ENCODE measurements at regions not wholly inside any gene's neighbourhood (a gene's known extent, or its start where the extent isn't known, plus 50 kb on each side); places are given as distances from the start of the nearest gene placed in this dataset.

DNA sequence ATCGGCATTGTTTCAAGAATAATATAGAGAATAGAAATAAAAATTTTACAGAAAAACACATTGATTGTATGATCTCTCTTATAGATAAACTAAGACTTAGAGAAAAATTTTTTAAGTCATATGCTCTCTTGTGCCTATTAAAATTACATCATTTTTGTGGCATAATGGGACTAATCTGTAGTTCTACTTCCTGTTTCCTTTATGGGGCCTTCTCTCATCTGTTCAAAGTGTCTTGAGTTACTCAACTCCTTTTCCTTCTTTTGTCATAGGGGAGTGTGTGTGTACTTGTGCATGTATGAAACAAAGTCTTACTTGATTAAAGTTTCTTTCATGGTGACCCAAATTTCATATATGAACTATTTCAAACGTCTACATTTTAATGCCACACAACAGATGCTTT lies 1448.9 kb upstream of the TENM3 start:
- FAIRE-seq (no peak), DNase-seq (no peak)
- Histone ChIP-seq H3K27ac (ENCODE audit: low read depth in 2 of 2, low read length in 2 of 2) (no peak overlapping the region), H3K4me3 (ENCODE audit: low read length in 3 of 3) (no peak overlapping the region), H3K9ac (ENCODE audit: low read length in 3 of 3) (no peak overlapping the region), H3K27me3 (ENCODE audit: control insufficient read depth, insufficient read depth, low read length) (no peaks in the 10 kb centered on the region), H3K36me3 (ENCODE audit: control insufficient read depth in 2 of 3, insufficient read depth in 3 of 3, low read length in 3 of 3) (no peaks in the 10 kb centered on the region), H3K4me1 (ENCODE audit: control insufficient read depth in 2 of 3, insufficient read depth in 2 of 3, low read depth in 1 of 3, low read length in 3 of 3) (no peaks in the 10 kb centered on the region), H3K9me3 (ENCODE audit: control insufficient read depth in 2 of 3, insufficient read depth in 1 of 3, low read length in 3 of 3) (no peaks in the 10 kb centered on the region)
- intact Hi-C loops (cut with DNase I) = no loop called here
- TF ChIP-seq, protein P1, sequence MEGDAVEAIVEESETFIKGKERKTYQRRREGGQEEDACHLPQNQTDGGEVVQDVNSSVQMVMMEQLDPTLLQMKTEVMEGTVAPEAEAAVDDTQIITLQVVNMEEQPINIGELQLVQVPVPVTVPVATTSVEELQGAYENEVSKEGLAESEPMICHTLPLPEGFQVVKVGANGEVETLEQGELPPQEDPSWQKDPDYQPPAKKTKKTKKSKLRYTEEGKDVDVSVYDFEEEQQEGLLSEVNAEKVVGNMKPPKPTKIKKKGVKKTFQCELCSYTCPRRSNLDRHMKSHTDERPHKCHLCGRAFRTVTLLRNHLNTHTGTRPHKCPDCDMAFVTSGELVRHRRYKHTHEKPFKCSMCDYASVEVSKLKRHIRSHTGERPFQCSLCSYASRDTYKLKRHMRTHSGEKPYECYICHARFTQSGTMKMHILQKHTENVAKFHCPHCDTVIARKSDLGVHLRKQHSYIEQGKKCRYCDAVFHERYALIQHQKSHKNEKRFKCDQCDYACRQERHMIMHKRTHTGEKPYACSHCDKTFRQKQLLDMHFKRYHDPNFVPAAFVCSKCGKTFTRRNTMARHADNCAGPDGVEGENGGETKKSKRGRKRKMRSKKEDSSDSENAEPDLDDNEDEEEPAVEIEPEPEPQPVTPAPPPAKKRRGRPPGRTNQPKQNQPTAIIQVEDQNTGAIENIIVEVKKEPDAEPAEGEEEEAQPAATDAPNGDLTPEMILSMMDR (IDR thresholded peaks at IDR 0.05; ENCODE audit: borderline replicate concordance, extremely low read depth, insufficient read depth) = no peak

DNA sequence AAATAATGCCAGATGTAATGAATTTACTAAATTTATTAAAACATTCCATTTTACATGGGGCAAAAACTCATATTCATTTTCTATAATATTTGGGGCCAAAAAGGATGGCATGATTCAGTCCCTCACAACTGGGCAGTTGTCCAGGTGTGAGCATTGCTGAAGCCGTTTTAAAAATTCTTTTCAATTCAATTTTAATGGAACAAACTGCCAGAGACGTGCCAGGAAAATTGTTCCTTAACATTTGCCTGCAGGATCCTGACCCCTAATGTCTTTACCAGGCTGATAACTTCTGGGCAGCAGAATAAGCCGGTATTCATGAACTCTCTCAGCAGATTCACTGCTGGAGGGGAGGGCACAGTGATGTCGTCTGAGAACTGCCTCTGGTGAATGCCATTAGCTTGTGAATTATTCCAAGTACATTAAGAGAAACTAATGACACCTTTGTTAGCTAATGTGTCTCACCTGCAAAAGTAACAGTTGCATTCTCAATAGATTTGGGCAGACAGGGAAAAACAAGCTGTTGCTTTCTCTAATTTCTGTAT lies 1445.1 kb upstream of the TENM3 start:
- FAIRE-seq = no peak
- no peaks in the 10 kb centered on the region for H3K4me1 ChIP-seq (ENCODE audit: control insufficient read depth in 2 of 3, insufficient read depth in 2 of 3, low read depth in 1 of 3, low read length in 3 of 3)
- TF ChIP-seq, protein P1 (IDR thresholded peaks at IDR 0.05; ENCODE audit: borderline replicate concordance, extremely low read depth, insufficient read depth) = no peak
- no peak overlapping the region for H3K27ac ChIP-seq (ENCODE audit: low read depth in 2 of 2, low read length in 2 of 2)
- no peaks in the 10 kb centered on the region for H3K27me3 ChIP-seq (ENCODE audit: control insufficient read depth, insufficient read depth, low read length)
- no peak overlapping the region for H3K4me3 ChIP-seq (ENCODE audit: low read length in 3 of 3)
- intact Hi-C loops (cut with DNase I) = no loop called here
- no peak for DNase-seq
- no peaks in the 10 kb centered on the region for H3K9me3 ChIP-seq (ENCODE audit: control insufficient read depth in 2 of 3, insufficient read depth in 1 of 3, low read length in 3 of 3)
- no peaks in the 10 kb centered on the region for H3K36me3 ChIP-seq (ENCODE audit: control insufficient read depth in 2 of 3, insufficient read depth in 3 of 3, low read length in 3 of 3)
- H3K9ac ChIP-seq (ENCODE audit: low read length in 3 of 3) = no peak overlapping the region

DNA sequence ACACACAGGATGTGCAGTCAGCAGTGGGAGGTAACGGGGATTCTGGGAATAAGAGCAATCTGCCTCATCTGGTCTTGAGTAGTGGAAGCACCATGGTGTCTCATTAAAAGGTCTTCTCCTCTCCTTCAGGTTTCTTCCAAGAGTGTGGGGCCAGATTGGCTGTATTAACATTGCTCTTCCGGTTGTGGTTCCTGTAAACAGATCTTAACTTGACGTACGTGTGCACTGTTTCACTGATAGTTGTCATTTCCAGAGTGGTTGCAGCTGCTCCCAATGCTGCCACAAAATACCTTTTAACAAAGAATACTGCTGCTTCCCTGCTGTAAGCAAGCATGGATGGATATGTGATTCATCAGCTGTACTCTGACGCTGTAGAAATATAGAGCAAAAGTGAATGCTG lies 1443.4 kb upstream of the TENM3 start:
- TF ChIP-seq, protein P1 (IDR thresholded peaks at IDR 0.05; ENCODE audit: borderline replicate concordance, extremely low read depth, insufficient read depth) = no peak
- intact Hi-C loops (cut with DNase I) = no loop called here
- no peaks in the 10 kb centered on the region for H3K4me1 ChIP-seq (ENCODE audit: control insufficient read depth in 2 of 3, insufficient read depth in 2 of 3, low read depth in 1 of 3, low read length in 3 of 3)
- no peaks in the 10 kb centered on the region for H3K36me3 ChIP-seq (ENCODE audit: control insufficient read depth in 2 of 3, insufficient read depth in 3 of 3, low read length in 3 of 3)
- H3K9ac ChIP-seq (ENCODE audit: low read length in 3 of 3) = no peak overlapping the region
- FAIRE-seq (no peak), DNase-seq (peak in 1 of 5 donors; percentile 11)
- no peak overlapping the region for H3K4me3 ChIP-seq (ENCODE audit: low read length in 3 of 3)
- H3K27me3 ChIP-seq (ENCODE audit: control insufficient read depth, insufficient read depth, low read length) = no peaks in the 10 kb centered on the region
- no peaks in the 10 kb centered on the region for H3K9me3 ChIP-seq (ENCODE audit: control insufficient read depth in 2 of 3, insufficient read depth in 1 of 3, low read length in 3 of 3)
- H3K27ac ChIP-seq (ENCODE audit: low read depth in 2 of 2, low read length in 2 of 2) = no peak overlapping the region

DNA sequence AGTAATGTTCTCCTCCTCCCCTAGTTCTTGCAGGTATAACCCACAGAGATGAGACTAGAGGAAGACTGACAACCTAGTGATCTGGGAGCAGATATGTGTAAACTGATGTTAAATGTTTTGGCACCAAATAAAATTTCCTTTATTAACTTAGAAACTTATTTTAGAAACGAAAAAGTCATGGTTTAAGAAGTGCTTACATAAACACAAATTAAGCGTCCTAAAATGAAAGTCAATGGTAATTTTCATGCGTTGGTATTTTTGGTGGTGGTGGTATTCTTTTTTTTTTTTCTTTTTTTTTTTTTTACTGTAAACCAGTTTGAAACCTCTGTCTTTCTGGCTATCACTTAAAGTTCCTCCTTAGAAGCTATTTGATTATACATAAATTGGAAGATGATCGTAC lies 1438.1 kb upstream of the TENM3 start:
- H3K4me3 ChIP-seq (ENCODE audit: low read length in 3 of 3) = no peak overlapping the region
- FAIRE-seq (no peak), DNase-seq (no peak)
- intact Hi-C loops (cut with DNase I) = no loop called here
- H3K27ac ChIP-seq (ENCODE audit: low read depth in 2 of 2, low read length in 2 of 2) = no peak overlapping the region
- H3K4me1 ChIP-seq (ENCODE audit: control insufficient read depth in 2 of 3, insufficient read depth in 2 of 3, low read depth in 1 of 3, low read length in 3 of 3) = no peaks in the 10 kb centered on the region
- no peaks in the 10 kb centered on the region for H3K36me3 ChIP-seq (ENCODE audit: control insufficient read depth in 2 of 3, insufficient read depth in 3 of 3, low read length in 3 of 3)
- H3K9me3 ChIP-seq (ENCODE audit: control insufficient read depth in 2 of 3, insufficient read depth in 1 of 3, low read length in 3 of 3) = no peaks in the 10 kb centered on the region
- no peaks in the 10 kb centered on the region for H3K27me3 ChIP-seq (ENCODE audit: control insufficient read depth, insufficient read depth, low read length)
- no peak overlapping the region for H3K9ac ChIP-seq (ENCODE audit: low read length in 3 of 3)
- TF ChIP-seq, protein P1 (IDR thresholded peaks at IDR 0.05; ENCODE audit: borderline replicate concordance, extremely low read depth, insufficient read depth) = no peak

Data from kidney (tissue), 13 donors.